ENCODE measurements at regions not wholly inside any gene's neighbourhood (a gene's known extent, or its start where the extent isn't known, plus 50 kb on each side); places are given as distances from the start of the nearest gene placed in this dataset.

DNA sequence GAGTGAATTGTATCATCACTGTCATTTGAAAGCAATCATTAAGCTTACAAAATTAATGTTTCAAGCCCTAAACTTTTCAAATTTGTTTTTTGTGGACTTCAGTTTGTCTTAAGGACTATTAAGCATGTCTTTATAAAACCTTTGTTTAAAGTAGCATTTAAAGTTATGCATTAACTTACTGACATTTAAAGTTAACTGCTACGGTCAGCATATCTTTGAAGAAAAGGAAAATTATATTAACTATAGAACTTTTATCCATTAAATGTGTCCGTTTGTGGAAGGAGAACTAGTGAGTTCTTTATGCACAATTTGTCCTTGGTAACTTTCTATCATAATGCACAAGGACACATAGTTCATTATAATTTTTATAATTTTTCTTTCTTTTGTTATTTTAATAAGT, 103.4 kb downstream of the FANCF start:
- ATAC-seq (no peak), DNase-seq (ENCODE audit: extremely low read depth in 1 of 4, low spot score in 3 of 4) (no peak), FAIRE-seq (no peak)
- Histone ChIP-seq H3K27me3 (ENCODE audit: control insufficient read depth in 2 of 2, insufficient read depth in 2 of 2, low read length in 2 of 2) (no peaks in the 10 kb centered on the region), H3K9ac (ENCODE audit: insufficient read depth in 1 of 2, low read depth in 2 of 2, low read length in 2 of 2) (no peak overlapping the region), H3K27ac (ENCODE audit: extremely low read depth, low read depth, low read length) (no peak overlapping the region), H3K9me3 (replicated peaks; ENCODE audit: control insufficient read depth, insufficient read depth, low read depth, low read length) (no peaks in the 10 kb centered on the region), H3K4me2 (ENCODE audit: insufficient read depth, low read length) (no peak overlapping the region), H4K20me1 (replicated peaks; ENCODE audit: control insufficient read depth, insufficient read depth, low read length) (no peaks in the 10 kb centered on the region), H3K36me3 (ENCODE audit: control insufficient read depth, insufficient read depth, low read length) (no peaks in the 10 kb centered on the region), H3K79me2 (ENCODE audit: control insufficient read depth, insufficient read depth, low read length) (no peaks in the 10 kb centered on the region), H3K4me3 (no peak overlapping the region), H3K9me1 (ENCODE audit: control insufficient read depth, insufficient read depth, low read length) (no peaks in the 10 kb centered on the region), H2AFZ (ENCODE audit: low read depth, low read length) (no peak overlapping the region), H3K4me1 (replicated peaks in 1 of 2; ENCODE audit: control insufficient read depth in 2 of 2, insufficient read depth in 2 of 2, low read length in 2 of 2) (no peaks in the 10 kb centered on the region)
- in situ Hi-C loops (cut with MboI) (no loop called here), intact Hi-C loops (cut with micrococcal nuclease) (no loop called here)
- BruUV-seq (replicated peaks): no TSS peak
- POLR2A ChIA-PET: no interaction called here
- TF ChIP-seq ZNF316 (IDR thresholded peaks at IDR 0.05): peak; percentile 22; the same call in 1 of the 2 replicates
- no peak for TF ChIP-seq HNRNPUL1 (IDR thresholded peaks at IDR 0.05; ENCODE audit: low read length)
- no peak for TF ChIP-seq TCF3 (CRISPR knock-in tag; IDR thresholded peaks at IDR 0.05)
- CTCF ChIA-PET (ENCODE audit: low intra/inter-chr PET ratio): no interaction called here
- 3% methylated on average over 2 of the region's 2 CpGs for WGBS (ENCODE audit: insufficient coverage, low coverage, missing lambda C conversion rate)

DNA sequence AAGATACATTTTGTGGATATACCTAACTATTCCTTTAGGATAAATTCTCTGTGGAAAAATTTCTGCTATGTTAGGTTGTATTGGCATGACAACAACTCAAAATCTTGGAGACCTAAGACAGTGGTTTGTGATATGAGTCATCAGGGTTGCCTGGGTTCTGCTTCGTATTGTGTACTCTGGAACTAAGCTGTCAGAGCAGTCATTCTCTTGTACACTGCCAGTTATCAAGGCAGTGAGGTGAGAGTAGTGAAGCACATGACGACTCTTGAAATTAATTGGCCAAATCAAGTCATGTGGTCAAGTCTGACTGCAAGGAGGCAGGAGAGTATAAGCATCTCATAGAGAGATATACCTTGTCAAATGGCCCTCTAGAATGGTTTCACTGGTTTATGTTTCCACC, 104.4 kb downstream of the FANCF start:
- Histone ChIP-seq H3K4me1 (replicated peaks in 1 of 2; ENCODE audit: control insufficient read depth in 2 of 2, insufficient read depth in 2 of 2, low read length in 2 of 2) (no peaks in the 10 kb centered on the region), H3K36me3 (ENCODE audit: control insufficient read depth, insufficient read depth, low read length) (no peaks in the 10 kb centered on the region), H2AFZ (ENCODE audit: low read depth, low read length) (no peak overlapping the region), H3K4me2 (ENCODE audit: insufficient read depth, low read length) (no peak overlapping the region), H3K27ac (ENCODE audit: extremely low read depth, low read depth, low read length) (no peak overlapping the region), H3K9ac (ENCODE audit: insufficient read depth in 1 of 2, low read depth in 2 of 2, low read length in 2 of 2) (no peak overlapping the region), H3K79me2 (ENCODE audit: control insufficient read depth, insufficient read depth, low read length) (no peaks in the 10 kb centered on the region), H3K4me3 (no peak overlapping the region), H3K9me1 (ENCODE audit: control insufficient read depth, insufficient read depth, low read length) (no peaks in the 10 kb centered on the region), H4K20me1 (replicated peaks; ENCODE audit: control insufficient read depth, insufficient read depth, low read length) (no peaks in the 10 kb centered on the region), H3K27me3 (ENCODE audit: control insufficient read depth in 2 of 2, insufficient read depth in 2 of 2, low read length in 2 of 2) (no peaks in the 10 kb centered on the region), H3K9me3 (replicated peaks; ENCODE audit: control insufficient read depth, insufficient read depth, low read depth, low read length) (no peaks in the 10 kb centered on the region)
- 0% methylated on average over 2 of the region's 2 CpGs for WGBS (ENCODE audit: insufficient coverage, low coverage, missing lambda C conversion rate)
- BruUV-seq (replicated peaks): no TSS peak
- intact Hi-C loops (cut with micrococcal nuclease): no loop called here
- DNase-seq (ENCODE audit: extremely low read depth in 1 of 4, low spot score in 3 of 4): peak in 1 of 4 experiments; percentile 1
- FAIRE-seq: no peak
- TF ChIP-seq ZNF79 (CRISPR knock-in tag; IDR thresholded peaks at IDR 0.05; ENCODE audit: low read depth) (no peak), CREBBP (IDR thresholded peaks at IDR 0.05; ENCODE audit: low read depth, low read length) (no peak), FOXP1 (CRISPR knock-in tag; IDR thresholded peaks at IDR 0.05) (no peak), ZNF24 (IDR thresholded peaks at IDR 0.05) (no peak), DIDO1 (tag; IDR thresholded peaks at IDR 0.05; ENCODE audit: low read depth) (no peak)
- in situ Hi-C loops (cut with MboI): no loop called here
- ChIA-PET CTCF (ENCODE audit: low intra/inter-chr PET ratio) (no interaction called here), POLR2A (no interaction called here)
- ATAC-seq: no peak
